Activated CD8-positive, alpha-beta memory T cell treated with anti-CD3 and anti-CD28 coated beads, Interleukin-2, amount 50 U/mL, for 4 hours (primary cell): ENCODE measurements at regions not wholly inside any gene's neighbourhood (a gene's known extent, or its start where the extent isn't known, plus 50 kb on each side); places are given as distances from the start of the nearest gene placed in this dataset.

Experiments used
- DNase-seq: peaks from one replicate; pipeline ENCODE4 v3.0.0-alpha.2; 2020

DNA sequence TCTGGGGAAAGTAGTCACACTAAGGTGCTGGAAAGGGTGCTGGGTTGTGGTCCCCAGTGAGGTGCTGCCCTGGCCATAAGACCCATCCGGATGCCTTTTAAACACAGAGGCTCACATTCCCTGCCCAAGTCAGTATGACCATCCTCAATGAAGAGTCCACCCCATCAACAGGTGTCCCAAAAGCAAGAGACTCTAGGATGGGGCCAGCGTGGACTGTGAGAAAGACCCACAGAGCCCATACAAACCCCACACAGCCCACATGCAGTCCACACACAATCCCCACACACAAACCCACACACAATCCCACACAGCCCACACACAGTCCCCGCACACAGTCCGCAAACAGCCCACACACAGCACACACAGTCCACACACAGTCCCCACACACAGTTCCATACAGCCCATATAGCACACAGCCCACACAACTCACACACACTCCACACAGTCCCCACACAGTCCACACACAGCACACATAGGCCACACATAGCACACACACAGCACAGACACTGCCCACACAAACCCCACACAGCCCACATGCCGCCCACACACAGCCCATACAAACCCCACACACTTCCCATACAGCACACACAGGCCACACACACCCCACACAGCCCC, 241.4 kb upstream of the SALL3 start:
- DNase-seq = no peak

DNA sequence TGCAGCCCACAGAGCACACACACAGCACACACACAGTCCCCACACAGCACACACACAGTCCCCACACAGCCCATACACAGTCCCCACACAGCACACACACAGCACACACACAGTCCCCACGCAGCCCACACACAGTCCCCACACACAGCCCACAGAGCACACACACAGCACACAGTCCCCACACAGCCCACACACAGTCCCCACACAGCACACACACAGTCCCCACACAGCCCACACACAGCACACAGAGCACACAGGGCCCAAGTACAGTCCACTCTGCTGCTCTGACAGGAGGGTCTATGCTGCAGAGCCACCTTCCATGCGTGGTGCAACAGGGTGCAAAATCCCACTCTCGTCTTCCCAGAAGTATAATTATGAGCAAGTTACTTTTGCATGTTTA, 240.5 kb upstream of the SALL3 start:
- DNase-seq = no peak

DNA sequence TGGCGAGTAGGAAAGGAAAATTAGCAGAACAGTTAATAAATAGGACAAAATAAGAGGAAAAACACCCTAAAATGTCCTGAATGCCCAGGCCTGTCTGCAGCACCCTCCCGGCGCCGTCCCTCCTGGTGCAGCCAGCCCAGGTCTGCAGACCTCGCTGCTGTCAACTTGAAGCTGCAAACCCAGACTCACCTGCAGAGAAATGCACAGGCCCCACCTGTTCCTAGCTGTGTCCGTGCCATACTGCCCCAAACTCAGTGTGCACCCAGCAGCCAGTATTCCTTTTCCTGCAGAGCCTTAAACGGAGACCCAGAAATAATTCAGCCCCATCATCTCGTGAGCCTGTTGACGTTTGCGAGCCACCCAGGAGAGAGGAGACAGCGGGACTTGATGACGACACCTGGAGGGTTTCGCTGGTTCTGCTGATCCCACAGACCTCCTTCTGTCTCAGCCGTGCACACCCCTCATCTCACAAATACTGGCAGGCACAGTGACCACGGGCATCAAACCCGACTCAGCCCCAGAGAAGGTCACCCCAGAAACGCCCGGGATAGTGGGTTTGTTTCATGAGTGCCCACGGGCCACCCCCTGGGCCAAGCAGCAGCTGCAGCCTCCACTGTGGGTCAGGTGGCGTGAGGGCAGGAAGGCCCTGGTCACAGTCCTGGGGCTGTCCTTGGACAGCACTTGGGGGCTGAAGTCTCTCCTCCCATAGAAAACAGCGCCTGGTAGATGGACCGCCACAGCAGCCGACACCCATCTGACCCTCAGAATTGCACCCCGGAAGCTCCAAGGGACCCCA, 239.5 kb upstream of the SALL3 start:
- no peak for DNase-seq

DNA sequence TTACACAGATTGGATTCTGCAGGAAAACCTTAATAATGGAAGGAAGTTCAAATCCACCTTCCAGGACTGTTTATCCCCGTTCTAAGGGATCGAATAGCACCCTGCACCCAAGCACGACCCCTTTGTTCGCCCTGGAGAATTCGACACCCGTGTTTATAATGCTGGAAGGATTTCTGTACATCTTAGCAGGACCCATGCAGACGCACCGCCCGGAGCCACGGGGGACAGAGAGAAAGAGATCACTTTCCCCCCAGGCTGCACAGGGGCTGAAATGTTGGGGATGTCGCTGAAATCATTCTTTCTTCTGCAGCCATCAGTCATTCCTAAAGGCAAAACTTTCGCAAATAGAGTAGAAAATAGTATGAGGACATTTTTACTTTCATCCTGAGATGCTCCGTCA, 238.7 kb upstream of the SALL3 start:
- DNase-seq = no peak

DNA sequence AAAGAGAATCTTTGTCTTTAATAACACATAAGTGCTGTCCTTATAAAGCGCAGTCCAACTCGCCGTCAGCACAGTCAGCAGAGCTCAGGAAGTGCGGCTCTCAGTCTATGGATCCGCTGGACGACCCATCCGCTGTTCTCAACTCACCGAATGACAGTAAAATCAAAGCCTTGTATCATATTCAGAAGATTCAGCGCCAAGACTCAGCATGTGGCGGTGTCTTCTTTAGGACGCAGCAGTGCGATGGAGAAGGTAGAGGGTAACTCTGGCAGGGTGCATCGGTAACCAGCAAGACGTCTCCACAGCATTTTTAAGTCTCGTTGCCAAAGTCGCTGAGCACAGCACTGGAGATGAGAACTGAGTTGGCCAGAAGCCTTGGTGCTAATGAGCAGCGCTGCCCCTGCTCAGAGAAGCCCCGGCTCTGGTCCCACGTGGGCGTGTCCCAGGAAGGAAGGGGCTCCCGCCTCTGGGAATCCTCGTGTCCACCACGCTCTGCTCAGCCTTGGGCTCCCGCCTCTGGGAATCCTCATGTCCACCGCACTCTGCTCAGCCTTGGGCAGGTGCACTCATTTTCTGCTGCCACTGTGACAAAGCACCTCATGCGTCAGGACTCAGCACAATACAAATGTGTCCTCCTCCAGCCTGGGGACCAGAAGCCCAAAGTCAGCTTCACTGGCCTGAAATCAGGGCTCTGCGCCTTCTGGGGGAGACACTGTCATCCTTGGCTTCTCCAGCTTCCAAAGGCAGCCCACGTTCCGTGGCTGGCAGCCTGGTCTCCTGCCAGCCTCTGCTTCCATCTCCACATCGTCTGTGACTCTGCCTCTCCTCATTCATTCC, 238.0 kb upstream of the SALL3 start:
- no peak for DNase-seq

DNA sequence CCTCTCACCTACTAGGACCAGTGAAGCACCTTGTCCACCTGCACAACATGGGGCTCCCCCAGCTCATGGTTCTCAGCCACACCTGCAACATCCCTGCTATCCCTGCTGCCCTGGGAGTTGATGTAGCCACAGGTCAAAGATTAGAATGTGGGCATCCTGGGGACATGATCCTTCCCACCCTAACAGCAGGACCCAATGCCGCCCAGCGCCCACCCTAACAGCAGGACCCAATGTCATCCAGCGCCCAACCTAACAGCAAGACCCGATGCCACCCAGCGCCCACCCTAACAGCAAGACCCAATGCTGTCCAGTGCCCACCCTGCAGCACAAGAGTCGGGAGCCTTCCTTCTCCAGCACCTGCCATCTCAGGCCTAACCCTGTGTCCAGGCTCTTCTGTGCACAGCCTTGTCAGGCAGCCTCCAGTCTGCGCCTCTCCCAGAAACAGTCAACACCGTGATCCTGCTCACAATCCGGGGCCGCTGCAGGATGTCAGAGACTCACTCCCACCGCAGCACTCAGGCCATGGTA, 237.3 kb upstream of the SALL3 start:
- DNase-seq = no peak

DNA sequence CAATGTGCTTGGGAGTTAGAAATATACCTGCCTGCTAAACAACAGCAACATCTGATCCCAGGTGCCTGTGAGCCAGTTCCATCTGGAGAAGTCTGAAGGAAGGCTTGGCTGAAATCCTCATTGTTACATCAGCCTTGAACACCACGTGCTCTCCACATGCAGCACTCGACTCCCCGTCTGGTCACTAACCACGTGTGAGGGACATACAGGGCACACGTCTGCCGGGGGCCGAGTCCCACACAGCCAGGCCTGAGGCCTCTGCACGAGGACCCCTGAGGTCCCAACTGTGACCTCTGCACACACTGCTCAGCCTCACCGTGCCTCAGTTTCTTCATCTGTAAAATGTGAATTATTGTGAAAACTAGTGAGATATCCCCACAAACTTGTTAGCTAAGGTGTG, 236.5 kb upstream of the SALL3 start:
- DNase-seq = no peak

DNA sequence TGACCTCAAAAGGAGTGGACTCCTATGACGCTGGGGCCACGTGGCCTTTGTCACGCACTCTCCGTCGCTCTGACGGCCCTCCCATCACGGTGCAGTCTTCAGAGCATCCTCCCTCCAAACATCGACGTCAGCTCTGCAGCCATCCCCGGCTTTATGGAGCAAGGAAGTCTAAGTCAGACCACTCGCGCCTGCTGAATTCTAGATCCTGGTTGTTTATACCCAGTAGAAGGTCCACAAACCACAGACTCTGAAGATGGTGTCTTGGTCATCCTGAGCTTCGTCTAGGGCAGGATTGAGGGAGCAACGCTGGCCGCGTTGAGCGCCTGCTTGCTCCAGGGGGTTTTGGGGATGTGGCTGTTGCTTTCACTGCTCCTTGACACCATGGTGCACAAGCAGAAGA, 228.0 kb upstream of the SALL3 start:
- DNase-seq = no peak

DNA sequence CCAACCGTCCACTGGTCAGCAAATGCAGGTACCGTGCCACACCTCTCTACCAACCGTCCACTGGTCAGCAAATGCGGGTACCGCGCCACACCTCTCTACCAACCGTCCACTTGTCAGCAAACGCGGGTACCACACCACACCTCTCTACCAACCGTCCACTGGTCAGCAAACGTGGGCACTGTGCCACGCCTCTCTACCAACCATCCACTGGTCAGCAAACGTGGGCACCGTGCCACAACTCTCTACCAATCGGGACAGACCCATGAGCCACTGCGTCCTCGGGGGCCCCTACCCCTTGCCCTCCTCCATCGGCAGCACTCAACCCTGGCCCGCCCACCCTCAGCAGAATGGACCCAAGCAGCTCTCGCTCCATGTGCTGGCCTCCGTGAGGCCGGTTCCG, 226.4 kb upstream of the SALL3 start:
- DNase-seq = no peak

DNA sequence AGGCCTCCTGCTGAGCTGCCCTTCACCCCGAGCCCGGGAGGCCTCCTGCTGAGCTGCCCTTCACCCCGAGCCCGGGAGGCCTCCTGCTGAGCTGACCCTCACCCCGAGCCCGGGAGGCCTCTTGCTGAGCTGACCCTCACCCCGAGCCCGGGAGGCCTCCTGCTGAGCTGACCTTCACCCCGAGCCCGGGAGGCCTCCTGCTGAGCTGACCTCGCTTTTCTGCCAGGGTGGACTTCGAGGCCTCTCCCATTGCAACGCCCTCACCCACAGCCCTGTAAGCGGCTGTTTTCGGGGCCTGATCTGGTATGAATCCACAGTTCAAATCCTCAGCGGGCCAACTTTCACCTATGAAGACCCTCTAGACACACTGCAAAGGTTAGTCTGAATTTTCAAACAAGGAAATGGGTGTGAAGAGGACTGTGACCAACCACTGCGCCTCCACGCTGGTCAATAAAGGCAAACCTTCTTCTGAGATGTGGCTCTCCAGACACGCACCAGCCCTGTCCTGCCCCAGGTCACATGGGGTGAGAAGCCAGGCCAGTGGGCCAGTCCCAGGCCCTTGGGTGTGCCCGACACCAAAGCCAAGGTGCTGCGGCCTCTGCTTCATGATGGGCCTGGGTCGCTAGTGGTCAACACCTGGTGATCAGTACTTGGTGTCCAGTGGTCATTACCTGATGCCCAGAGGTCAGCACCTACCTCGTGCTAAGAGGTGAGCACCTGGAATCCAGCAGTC, 225.1 kb upstream of the SALL3 start:
- DNase-seq = no peak

DNA sequence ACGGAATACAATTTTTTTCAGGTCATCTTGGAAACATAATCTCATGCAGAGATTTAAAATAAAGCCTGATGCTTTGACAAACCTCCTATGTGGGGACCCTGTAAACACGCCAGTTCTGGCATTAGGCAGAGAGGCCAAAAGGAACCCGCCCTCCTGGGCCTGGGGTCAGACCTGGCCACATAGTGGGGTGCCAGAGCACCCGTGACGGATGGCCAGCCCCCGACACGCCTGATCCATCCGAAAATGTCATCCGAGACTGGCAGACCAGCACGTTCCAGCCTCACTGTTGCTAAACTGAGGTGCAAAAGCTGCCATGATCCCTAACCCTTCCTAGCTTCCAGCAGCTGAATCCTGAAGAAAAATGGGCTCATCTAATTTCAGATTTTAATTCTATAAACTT, 222.6 kb upstream of the SALL3 start:
- DNase-seq = no peak

DNA sequence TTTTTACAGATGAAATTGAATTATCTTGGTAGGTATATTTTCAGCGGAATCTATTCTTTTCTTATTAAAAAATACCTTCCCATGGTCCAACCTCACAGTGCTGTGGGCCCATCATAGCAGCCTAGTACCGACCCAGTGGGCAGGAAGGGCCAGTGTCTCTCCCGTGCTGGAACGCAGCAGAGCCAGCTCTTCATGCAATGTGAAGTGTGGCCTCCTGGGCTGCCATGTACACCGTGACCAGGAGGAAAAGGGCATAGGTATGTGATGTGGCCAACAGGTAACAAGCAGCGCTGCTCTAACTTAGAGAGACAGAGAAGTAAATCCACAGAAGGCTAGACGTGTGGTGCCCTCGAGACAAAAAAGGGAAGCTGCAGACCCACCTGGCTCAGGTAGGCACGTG, 221.1 kb upstream of the SALL3 start:
- DNase-seq = no peak

DNA sequence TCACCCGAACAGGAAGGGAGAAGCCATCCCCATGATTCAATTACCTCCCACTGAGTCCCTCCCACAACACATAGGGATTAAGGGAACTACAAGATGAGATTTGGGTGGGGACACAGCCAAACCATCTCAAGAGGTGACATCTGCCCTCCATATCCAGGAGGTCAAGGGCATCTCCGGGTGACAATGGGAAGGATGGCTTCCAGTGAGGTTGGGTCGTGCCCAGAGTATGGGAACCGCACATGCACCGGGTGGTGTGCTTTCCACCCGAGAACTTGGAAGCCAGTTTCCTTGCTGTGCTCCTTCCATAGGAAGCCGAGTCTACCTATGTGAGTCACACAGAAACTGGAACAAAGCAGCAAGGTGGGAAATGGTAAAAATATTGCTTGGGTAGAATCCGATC, 216.9 kb upstream of the SALL3 start:
- no peak for DNase-seq

DNA sequence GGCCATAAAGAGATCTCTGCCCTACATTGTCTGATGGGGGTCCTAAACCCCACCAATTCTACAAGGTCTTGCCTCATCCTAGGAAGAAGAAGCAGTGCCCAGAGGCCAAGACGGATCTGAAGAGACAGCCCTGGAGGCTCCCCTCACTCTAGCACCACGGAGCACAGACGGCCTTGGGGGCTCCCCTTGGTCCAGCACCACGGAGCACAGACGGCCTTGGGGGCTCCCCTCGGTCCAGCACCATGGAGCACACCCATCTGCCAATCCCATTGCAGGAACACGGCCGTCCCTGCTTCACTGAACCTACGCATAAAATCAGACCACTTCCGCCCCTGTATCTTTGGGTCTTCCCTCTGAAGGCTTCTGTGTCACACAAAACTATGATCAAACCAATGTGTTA, 215.1 kb upstream of the SALL3 start:
- no peak for DNase-seq

DNA sequence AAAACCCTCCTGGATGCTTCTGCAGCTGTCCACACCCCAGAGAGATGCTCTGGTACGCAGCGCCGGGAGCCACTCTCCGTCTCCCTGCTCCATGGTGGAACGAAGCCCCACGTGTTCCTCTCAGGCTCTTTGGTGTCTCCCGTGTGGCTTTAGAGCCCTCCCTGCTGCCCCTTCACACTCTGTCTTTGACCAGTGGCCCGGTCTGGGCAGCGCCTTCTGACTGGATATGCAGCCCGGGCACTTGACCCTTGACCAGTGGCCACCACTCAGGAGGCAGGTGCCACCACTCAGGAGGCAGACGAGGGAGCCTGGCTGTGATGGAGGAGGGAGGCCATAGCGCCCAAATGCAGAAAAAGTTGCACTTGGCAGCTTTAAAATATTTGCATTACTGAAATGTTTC, 214.5 kb upstream of the SALL3 start:
- DNase-seq = no peak

DNA sequence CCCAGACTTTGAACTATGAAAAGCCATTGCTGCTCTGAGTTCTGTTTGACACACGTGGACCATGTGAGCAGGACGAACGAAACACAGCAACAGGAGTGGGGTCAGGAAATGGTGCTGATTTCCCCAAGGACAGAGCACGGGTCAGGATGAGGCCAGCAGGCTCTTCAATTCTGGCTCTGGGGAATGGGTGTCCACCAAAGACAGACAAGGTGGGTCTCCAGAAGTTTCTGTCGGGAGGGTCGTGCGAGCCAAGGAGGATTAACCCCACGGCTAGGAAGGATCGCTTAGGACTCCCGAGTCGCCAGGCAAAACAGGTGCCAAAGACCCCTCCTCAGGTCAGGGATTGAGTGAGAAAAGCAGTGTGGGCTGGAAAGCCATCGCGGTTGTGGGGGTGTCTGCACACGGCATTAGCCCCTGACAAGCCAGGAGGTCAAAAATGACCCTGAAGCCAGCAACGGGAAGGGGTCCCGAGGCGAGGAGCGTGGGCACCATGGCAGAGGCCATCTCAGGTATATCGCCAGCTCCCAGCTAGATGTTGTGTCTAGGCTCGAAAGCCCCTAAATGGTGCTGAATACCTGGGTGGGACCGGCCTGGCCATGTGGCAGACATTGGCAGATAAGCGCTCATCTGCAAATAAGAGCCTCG, 213.9 kb upstream of the SALL3 start:
- no peak for DNase-seq

DNA sequence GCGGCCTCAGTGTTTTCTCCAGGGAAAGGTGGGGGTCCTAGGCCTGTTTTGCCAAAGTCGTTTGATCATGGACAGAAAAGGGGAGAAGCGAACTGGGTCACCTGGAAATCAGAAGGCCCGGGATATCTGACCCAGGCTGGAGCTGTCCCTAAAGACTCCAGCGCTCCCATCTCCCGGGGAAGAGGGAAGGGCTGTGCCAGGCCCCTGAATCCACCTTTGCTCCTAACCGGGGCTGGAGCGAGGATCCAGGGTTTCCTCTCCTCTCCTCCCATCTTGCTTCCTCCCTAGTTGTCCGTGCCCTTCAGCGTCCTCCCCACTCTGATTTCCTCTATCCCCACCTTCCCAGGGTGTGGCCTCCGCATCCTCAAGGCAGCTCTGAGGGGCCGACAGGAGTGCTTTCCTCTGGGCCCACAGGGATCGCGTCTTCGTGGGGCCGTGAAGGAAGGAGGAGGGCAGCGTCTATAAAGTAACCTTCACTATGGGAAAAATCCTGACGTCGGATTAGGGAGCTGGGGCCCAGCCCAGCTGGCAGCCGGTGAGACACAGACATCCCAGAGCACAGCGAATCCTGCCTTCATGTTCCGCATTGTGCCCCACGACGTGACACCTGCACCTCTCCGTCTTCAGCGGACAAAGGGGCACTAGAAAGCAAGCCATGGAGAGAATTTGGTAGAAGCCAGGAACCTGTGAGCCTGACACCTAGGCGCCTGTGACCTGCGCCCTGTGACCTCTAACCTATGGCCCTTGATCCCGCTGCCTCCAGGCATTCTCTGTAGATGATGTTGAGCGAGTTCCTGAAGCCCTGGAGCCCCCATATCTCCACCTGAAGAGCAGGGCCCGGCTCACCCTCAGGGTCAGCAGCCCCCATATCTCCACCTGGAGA, 212.7 kb upstream of the SALL3 start:
- no peak for DNase-seq

DNA sequence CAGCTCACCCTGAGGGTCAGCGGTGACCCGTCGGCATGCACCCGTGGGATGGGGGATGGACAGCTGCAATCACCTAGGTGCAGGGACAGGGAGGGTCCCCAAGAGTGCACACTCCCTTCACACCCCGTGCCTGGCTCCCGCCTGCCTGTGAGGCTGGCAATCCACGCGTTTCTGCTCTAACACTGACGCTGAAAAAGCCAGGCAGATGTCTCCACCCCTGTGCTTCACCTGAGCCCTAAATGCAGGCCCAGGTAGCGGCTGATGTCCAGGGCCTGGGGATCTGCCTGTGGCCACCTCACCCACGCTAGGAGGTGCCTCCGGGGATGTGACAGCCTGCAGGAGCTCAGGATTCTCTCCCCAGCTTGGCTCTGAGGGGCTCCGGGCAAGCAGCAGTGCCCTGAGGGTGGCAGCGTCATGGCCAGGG, 212.0 kb upstream of the SALL3 start:
- DNase-seq = no peak

DNA sequence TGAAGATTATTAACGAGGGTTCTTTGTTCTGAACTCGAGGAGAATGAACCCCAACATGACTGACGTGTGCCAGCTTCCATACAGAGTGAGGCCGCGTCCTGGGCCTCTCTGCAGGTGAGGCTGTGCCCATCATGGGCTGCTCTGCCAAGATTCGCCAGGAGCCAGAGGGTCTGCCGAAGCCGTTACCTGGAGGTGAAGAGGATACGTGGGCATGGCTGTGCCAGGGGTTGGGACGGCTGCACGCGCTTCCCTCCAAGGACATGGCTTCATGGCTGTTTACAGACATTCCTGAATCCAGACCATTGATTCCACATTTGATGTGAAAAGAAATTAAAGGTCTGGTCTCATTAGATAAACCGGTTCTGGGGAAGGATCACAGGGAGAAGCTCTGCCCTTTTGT, 211.4 kb upstream of the SALL3 start:
- no peak for DNase-seq

DNA sequence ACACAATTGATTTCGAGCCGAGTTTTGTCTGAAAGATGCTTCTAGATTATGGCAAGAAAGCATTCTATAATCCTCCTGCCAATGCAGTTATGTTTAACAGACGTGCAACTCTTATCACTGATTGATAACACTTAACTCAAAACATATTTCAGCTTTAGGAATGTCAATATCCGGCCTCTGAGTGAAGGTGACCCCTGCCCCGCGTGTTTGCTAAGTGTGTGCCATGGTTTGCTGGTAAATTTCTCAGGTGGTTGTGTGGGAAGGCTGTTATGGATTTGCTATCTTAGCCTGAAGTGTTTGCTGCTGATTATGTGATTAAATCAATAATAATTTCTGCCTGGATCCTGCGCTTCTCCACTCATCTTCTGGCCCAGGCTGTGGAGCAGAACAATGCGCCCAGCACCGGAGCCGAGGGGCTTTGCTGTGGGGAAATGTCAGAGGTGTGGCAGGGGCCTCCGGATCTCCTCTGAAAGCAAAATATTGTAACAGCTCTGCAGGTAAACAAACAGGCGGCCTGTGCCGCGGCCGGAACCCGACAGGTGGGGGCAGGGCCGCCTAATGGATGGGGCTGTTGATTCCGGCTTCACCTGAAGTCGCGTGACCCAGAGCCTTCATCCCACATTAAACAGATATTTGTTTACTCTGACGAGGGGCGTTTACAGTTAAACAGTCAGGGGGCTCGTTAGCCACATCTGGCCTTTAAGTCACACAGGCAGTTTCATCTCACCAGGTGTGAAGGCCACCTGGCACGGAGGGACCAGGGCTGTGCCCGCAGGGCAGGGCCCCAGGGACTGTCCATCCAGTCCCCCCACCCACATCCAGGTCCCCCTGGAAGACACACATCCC, 210.7 kb upstream of the SALL3 start:
- DNase-seq = no peak
